Hippocampal formation (tissue), 2 donors: ENCODE measurements at regions not wholly inside any gene's neighbourhood (a gene's known extent, or its start where the extent isn't known, plus 50 kb on each side); places are given as distances from the start of the nearest gene placed in this dataset.

Experiments
- DNase-seq, 2 donors: peaks; one replicate each; lab custom pipeline; 2025; lab: John Stamatoyannopoulos, UW

- no peak for DNase-seq
Observed at GRCh38 chr7:438361-438760, 81.3 kb downstream of the PDGFA start.

- DNase-seq: no peak
Observed at GRCh38 chr7:438916-439315, 80.7 kb downstream of the PDGFA start.

GRCh38 chr7:440059-440749 lies 79.4 kb downstream of the PDGFA start:
- DNase-seq: no peak

GRCh38 chr7:441684-442421 lies 77.8 kb downstream of the PDGFA start:
- no peak for DNase-seq

- DNase-seq: no peak
Observed at GRCh38 chr7:442457-442856, 77.2 kb downstream of the PDGFA start.

GRCh38 chr7:443279-443833 lies 76.3 kb downstream of the PDGFA start:
- DNase-seq: no peak

GRCh38 chr7:444606-445005 lies 75.0 kb downstream of the PDGFA start:
- no peak for DNase-seq

- no peak for DNase-seq
Observed at GRCh38 chr7:445020-445419, 74.6 kb downstream of the PDGFA start.

- no peak for DNase-seq
Observed at GRCh38 chr7:445563-446288, 73.9 kb downstream of the PDGFA start.

GRCh38 chr7:446289-446935 lies 73.2 kb downstream of the PDGFA start:
- no peak for DNase-seq
